HG03457 (cell line): ENCODE measurements at regions not wholly inside any gene's neighbourhood (a gene's known extent, or its start where the extent isn't known, plus 50 kb on each side); places are given as distances from the start of the nearest gene placed in this dataset.
"Not testable (repeated sequence)": the region's sequence is repeated elsewhere in the genome, so short reads cannot be mapped to it uniquely, and the experiment has no call there.

Experiments
- ATAC-seq: cut with Tn5 transposase; IDR thresholded peaks from one replicate; pipeline ENCODE4 v1.9.1; 2021; ENCODE audit warnings: moderate number of reproducible peaks; ENCODE audit not compliant: unreplicated experiment

DNA sequence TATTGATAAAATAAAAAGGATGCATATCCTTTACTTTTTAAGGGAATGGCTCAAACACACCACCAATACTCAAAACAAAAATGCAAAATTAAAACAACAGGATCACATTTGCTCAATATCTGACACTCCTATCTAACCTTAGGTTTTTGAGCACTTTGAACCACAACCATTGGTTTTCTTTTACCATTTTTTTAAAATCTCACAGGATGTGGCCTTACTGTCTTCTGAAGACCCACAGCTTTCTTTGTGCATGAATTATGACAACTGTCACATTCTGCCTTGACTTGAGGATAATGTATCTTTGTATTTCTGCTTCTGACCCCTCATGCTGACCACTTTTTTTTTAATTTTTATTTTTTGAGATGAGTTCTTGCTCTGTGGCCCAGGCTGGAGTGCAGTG, 461.1 kb upstream of the NRP1 start:
- no peak for ATAC-seq

DNA sequence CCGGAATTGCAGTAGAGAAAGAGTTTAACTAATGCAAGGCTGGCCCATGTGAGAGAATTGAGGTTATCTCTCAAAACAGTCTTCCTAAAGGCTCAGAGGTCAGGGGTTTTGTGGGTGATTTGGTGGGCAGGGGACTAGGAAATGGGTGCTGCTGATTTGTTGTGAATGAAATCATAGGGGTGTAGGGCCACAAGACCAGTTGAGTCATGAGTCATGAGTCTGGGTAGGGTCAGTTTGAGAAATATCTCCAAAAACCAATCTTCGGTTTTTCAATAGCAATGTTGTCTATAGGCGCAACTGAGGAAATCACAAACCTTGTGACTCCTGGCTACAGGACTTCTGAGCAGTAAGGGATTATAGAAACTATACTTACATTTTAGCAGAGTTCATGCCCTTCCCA, 460.0 kb upstream of the NRP1 start:
- no peak for ATAC-seq

DNA sequence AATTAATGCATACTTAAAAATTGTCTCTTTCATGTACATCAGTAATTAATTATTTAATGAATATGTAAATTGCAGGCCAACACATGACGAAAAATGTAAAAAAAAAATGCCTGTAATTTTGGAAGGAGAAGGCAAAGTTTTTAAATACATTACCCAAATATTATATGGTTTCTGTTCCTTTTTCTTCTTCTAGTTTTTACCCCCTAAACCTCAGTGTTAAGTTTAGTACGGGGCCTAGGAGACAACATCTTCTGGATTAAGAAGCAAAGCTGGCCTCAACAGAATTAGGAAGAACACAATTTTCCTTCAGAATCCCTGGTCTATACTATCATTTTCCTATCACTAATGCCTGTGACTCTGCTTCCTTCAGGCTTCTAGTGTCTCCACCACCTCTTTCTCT, 459.3 kb upstream of the NRP1 start:
- no peak for ATAC-seq

DNA sequence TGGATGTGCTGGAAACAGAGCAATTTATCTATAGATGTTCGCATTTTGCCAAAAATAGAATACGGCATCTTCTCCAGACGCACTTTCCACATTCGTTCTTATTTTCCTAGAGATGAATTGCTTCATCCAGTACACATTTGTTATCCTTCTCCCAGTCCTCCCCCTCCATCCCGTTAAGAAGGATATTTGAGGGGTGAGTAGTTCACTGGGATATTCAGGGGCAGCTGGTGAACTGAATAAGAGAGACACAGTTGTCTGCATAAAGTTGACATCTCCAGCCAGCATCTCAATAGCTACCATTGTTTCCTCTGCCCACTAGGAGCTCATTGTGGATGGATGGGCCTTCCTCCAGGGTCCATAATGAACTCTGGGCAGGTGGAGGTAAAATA, 456.8 kb upstream of the NRP1 start:
- no peak for ATAC-seq

DNA sequence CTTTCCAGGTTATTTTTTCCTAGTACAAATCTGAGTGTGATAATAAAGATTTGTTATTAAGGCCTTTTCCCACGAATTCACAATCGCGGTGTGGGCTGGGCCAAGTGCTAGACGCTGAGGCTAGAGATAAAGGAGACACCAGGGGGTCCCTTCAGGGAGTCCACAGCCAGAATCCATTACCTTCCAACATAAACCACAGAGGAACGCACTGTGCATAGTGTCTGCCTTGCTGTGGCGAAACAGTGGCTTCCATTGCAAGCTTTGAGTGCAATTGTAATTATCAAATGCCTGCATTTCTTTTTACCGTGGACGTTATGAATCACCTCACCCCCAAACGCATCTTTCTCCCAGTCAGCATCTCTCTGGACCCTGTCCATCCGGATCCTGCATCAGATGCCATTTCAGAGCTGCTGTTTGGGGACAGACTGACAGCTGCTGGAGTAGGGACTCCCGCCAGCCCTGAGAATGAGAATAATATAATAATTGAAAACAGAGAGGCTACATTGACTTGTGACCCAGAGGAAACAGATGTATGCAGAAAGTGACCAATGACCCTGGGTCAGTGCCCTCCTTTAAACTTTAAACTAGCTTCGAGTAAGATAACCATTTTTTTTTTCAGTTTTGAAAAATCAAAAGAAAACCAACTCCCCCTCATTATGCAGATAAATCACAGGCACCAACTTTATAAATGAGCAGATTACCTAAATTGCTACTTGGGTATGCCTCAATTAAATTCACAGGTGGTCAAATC, 456.2 kb upstream of the NRP1 start:
- ATAC-seq, result no peak

DNA sequence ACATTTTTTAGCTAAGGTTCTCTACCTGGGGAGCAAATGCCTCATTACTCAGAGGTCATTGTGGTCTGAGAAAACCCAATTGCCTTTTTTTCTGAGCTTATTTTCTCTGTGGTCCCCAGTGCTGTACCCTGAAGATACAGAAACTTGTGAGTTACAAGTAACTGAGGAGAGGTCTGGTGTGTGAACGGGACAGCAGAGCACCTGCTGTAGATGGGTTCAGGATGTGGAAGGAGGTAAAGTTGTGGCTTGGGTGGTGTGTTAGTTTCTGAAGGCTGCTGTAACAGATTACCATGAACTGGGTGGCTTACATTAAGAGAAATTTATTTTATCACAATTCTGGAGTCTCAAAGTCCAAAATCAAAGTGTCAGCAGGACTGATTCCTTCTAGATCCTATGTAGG, 449.1 kb upstream of the NRP1 start:
- no peak for ATAC-seq

DNA sequence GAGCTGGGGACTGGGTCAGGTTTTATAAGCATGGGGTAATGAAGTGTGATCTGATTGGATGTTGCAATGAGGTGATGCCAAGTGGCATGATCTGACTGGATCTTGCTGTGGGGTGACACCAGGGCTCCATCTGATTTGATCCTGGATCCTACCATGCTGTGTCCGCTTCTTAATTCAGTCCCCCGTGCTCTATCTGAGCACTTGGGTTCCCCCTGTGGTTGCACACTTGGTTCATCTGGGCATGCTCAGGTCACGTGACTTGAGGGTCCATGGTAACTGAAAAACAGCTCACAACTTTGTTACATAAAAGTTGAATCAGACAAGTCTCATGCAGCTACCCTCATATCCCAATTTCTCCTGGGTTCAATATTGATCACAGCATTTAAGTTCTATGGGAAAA, 448.6 kb upstream of the NRP1 start:
- no peak for ATAC-seq

DNA sequence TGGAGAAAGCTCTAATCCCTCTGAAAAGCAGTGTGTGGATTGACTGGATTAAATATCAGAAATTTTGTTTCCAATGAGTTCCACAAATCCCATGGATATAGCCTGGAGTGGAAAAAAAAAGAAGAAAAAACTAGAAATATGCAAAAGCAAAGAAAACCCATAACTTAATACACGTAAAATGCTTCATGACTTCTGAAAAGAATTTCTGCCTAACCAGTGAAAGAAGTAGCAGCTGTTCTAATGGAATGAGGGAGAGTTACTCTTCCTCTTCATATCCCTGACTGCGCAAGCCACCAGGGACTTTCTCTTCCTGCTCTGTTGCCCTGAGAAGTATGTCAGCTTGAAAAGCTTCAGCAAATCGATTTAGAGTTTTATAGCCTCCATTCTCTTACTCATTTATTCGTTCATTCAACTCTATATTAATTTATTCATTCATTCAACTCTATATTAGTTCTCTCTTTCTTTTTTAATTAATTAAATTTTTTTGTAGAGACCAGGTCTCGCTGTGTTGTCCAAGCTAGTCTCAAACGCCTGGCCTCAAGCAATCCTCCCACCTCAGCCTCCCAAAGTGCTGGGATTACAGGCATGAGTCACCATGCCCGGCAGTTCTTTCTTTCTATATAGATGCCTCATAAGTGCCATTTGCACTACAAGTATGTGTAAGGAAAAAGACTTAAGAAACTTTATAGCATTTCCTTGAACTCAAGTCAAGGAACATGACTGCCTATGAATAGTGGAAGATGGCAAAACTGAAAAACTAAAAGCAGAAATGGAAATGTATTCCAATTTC, 447.3 kb upstream of the NRP1 start:
- no peak for ATAC-seq

DNA sequence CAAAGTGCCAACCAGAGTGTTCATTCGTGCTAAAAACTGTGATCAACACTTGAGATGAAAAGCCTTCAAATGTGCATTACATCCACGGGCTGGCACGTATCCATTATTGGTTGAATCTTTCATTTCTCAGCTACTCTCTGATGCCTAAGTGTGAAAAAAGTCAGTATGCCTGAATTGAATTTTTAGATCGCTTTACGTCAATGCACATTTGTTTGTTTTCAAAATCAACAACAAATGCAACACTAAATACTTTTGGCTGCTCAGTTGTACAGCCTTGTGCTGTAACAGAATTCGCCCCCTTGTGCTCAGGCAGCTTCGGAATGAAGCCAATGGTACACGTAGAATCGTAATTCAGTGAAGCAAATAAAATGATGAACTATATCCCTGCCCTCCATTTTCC, 446.5 kb upstream of the NRP1 start:
- no peak for ATAC-seq

DNA sequence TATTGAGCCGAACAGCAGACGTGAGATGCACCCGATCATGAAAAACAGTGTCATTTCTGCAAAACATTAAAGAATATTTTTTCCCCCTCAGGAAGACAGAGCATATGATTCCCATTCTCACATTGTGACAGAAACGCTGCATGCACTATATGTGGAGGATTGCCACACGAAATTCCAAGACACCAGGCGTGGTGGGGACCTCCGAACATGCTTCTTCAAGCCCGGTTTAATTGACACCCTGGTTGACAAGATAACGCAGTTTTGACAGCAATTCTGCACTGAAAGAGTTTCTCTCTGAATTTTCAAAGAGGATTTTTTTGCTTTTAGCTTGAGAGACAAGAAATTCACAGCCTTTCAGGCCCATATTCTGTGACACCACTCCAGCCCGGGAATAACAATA, 442.8 kb upstream of the NRP1 start:
- ATAC-seq, result no peak

DNA sequence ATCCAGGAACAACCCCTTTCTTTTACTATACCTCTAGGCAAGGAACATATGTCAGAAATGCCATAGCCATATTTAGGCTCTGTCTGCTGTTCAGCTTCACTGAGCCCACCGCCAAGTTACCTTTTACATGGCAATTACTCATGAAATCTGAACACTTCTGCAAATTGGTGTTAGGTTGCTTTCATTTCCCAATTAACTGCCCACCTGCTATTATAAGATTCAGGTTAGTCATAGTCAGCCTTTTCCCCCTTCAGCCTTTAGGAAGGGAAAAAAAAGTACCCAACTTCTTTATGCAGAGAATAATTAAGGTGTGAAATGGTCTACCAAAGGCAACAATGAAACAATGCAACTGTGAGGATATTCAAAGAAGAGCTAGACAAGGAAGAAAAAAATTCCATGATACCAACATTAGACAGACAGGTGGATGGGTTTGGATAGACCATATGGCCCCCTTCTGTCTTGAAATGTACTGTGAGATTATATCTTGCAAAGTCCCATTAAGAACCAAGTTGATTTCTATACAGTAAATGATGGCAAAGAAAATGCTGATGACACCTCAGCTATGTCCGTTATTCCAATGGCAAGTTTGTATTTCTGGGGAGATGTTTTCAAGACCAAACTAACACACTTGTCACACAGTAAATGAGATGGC, 442.1 kb upstream of the NRP1 start:
- no peak for ATAC-seq

DNA sequence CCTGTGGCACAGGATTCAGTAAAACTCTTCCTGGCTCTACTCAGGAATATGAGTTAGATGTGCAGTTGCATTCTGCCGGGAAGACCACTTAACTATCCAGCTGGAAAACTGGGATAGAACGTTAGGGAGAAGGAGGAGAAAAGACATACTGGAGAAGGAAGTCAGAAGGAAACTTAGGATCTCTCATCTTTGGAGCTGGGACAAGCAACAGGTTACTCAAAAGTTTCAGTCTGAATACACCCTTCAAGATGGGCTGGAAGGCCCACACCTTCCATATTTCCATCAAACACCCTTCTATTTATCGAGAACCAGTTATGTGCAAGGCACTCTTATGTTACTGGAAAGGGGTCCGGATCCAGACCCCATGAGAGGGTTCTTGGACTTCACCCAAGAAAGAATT, 440.4 kb upstream of the NRP1 start:
- ATAC-seq, result no peak

DNA sequence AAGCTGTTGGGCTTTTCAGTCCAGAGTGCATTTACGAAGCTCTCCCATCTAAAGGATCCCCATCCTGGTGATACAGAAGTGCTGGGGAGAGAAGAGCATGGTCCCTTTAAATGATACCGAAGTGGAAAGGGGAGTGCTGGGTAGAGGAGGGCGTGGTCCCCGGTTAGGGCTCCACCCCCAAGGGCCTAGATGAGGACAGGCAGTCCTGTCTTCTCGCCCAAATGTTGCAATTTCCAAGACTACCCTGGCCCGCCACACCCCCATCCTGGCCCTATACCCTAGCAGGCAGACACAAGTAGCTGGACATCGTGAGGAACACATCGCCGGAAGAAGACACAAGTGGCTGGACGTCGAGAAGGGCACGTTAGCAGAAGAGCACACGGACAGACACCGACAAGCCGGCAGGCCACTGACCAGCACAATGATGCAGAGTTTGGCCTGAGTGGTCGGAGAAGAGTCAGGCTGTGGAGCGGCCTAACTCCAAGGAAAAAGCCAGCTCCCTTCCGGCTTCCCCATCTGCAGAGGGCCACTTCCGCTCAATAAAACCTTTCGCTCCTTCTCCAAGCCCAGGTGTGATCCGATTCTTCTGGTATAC, 439.5 kb upstream of the NRP1 start:
- ATAC-seq, result no peak

DNA sequence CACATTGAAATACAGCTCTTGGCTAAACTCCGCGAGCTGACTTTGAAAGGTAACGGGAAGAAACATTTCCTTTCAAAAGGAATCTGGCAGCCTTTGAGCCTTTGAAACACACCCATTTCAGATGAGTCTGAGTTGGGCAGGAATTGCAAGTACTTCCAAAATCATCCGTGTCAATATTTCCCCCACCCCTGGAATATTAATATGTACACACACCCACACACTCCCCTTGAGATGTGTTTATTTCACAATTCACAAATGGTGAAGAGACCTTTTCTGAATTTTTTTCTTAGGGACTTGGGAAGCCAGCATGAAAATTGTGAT, 438.7 kb upstream of the NRP1 start:
- ATAC-seq, result no peak

DNA sequence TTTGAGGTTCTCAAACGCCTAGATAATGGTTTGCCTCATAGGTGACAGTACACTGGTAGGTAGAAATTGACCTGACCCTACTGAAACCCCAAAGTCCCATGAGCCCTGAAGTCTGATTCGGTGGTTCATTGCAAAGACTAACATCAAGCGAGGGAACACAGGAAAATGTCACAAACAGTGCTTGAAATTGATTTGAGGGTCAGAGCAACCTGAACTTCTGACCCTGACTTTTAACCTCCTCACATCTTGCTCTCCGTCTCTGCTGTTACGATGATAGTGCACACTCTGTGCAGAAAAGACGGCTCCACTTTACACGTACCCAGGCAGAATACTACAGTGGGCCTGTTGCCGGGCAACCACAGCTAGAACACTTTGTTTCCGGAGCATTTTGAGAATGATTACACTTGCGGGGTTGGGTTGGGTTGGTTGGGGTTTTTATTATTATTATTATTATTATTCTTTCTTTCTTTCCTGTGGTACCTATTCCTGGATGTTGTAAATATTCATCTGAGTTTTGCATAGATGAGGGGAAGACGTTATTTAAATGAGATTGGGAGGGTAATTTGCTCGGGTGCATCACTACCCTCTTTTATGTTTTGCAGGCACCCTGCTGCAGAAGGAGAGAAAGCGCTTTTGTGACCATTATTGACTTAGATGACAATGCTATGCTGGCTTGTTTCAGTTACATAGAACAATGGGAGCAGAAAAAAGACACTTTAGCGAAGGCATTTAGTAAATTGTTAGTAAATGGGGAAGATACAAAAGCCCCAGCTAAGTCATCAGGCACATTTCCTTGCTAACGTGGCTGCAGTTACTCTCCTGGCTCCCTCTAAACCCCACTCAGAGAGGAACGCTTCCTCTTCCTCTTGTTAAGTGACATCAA, 438.1 kb upstream of the NRP1 start:
- no peak for ATAC-seq

DNA sequence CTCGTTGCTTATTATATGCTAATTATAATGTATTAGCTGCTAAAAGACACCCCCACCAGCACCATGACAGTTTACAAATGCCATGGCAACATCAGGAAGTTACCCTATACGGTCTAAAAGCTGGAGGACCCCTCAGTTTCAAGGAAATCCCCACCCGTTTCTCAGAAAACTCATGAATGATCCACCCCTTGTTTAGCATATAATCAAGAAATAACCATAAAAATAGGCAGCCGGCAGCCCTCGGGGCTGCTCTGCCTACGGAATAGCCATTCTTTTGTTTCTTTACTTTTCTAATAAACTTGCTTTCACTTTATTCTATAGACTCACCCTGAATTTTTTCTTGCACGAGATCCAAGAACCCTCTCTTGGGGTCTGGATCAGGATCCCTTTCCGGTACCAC, 437.4 kb upstream of the NRP1 start:
- not testable (repeated sequence) for ATAC-seq

DNA sequence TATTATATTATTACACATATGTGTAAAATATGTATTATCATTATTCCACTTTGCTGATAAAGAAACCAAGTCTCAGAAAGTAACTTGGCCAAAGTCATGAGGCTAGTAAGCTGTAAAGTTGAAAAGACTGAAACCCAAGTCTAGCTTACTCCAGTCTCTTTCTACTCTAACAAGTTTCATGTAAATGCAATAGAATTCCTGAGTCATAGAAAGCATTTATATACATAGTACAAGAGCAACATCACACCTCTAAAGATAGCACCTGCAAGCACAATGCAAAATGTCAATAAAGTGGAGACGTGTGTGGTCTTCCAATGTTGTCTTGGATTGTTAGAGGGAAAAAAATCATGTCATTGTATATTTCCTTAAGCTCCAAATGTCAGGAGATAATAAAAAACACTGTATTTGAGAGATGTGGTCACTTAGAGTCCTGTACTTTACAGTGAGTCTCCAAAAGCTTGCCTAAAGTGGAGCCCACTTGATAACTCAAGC, 430.3 kb upstream of the NRP1 start:
- ATAC-seq, result no peak

DNA sequence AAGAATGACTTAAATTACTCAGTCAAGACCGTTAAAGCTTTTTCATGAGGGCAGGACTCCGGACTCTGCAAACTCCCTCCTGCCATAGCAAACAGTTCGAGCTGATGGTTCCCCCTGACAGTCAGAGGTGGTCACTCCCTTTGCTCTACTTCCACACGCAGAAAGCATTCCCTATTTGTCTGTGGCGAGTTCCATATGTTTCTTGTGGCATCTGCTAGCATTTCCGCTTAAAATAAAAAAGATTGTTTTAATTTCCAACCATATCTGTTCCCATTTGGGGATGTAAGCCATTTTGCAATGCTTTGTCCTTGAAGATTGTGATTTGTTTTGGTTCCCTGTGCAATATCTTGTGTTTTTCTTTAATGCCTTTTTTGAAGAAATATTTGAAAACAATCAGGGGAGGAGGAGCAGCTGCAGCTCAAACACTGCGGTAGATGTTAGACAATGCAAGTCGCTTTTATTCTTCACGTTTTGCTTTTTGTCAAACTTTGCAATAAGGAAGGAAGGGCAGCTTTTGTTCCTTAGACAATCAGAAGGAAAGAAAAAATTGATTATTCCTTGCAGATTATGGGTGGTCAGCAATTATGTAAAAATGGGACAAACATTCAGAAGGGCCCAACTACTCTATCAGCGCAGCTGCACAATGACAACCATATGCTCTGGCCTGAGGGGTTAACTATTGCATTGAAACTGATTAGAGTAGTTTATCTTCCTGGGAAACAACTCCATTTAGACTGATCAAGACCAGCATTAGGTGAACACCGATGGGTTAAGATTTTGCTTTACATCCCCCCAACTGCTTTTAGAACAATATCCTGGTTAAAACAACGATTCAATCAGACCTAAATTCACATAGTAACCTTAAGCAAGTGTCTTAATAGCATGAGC, 425.8 kb upstream of the NRP1 start:
- ATAC-seq, result no peak

DNA sequence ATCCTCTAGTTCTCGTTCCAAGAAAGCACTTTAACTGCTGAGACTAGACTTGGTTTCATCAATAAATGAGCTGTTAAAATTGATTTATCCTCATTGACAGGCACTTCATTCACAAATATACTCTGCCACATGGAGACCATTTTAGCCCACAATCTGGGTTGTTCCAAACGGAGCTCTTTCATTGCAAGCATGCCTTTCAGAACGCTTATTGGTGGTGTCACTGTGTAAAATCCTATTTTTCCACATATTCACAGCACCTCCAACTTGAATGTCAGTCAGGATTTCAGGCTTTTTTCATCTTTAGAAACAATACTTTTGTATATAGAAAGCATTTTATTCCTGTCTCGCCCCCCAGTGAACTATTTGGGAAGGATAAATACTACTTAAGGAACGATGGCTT, 424.7 kb upstream of the NRP1 start:
- ATAC-seq, result no peak

DNA sequence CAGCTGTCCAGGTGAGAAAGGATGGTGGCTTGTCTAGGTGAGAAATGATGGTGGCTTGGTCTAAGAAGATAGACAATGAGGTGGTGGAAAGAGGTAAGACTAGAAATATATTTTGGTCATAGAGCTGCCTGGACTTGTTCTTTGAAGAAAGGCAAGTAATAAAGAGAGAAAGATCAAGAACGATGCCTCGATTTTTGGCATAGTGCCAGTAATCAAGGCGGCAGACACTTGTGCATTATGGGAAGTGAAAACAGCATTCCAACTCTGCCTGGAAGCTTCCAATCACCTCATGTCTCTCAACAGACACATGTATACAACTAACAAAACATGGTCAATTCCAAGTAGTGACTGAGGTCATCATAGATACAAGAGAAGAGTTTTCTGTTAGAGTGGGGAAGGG, 423.8 kb upstream of the NRP1 start:
- no peak for ATAC-seq
